T-helper 1 cell (primary cell): ENCODE measurements at regions not wholly inside any gene's neighbourhood (a gene's known extent, or its start where the extent isn't known, plus 50 kb on each side); places are given as distances from the start of the nearest gene placed in this dataset.

Experiments
- DNase-seq, 5 donors: peaks; one replicate each; pipeline ENCODE4 v3.0.0-alpha.2; 2012 to 2020

DNA sequence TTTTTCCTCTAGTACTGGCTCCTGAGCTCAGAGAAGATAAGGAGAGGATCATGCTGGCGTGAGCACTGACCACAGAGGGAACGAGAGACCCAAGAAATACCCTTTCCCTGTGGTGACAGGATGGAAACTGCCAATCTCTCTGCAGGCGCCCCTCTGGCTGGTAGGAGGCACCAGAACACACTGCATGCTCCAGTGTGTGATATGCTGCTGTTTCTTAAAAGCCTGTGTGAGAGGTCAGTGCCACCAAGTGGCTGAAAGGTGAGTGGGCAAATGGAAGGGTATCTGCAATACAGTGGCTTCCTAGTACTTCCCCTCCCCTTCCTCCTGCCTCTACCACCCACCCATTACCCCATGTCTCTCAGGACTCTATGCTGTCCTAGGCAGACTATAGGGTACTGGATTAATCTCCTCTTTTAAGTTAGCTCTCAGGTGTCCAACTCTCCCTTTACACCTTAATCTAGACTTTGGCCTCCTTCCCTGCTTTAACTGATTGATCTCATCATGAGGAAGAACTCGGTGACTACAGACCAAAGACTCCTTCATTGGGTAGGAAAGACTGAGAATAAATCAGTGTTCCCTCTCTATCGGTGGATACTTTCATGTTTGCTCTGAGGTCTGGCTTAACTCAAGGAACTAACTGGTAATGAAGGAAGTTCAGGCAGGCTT lies 283.6 kb downstream of the ADRA2A start:
- DNase-seq: peak in 1 of 5 donors; percentile 6

DNA sequence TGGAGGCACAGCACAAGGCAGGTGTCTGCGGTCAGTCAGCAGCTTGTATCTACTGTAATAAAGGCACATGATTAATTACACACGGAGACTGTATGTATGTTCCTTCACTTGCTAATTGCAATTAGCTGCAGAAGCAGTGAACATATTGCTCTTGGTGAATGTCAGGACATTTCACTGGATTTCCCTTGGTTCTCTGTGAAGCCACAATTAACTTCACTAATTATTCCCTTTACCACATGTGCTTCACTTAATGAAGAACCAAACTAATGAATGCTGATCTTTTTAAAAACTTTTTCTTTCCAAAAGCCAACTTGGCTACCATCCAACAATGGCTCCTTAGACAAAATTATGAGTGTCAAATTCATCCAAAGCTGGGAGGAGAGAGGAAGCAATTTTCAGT lies 290.7 kb downstream of the ADRA2A start:
- no peak for DNase-seq

DNA sequence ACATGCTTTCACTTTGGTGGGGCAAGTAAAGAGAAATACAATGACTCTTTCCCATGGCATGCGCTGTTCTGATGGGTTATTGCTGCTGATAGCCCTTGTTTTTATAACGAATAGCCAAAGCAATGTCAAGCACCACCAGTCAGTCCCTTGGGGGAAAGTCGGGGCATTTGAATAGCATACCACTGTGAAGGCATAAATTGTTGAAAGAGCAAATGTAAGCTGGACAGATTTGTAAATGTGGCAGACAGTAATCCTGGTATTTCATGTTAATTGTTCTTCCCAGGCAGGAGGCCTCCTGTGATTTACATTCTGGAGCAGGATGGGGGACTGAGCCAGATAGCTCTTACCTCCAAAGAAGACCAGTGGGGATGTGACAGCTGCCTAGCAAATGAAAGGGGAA lies 293.3 kb downstream of the ADRA2A start:
- DNase-seq: no peak

DNA sequence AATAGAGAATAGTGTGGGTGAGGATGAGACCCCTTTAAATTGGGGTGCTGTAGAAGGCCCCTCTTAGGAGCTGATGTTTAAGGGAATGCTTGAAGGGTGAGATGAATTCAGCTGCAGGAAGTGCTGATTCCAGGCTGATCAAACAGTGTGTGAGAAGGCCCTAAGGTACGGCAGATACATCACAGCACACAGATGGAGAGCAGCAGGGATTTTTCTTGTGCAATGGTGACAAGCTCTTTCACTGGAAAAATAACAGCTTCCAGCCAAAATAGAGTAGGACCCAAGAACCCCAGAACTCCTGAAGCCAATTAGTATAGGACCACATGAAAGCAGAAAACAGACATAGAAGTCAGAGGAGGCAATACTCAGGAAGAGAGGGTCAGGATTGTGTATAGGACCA lies 296.9 kb downstream of the ADRA2A start:
- no peak for DNase-seq

DNA sequence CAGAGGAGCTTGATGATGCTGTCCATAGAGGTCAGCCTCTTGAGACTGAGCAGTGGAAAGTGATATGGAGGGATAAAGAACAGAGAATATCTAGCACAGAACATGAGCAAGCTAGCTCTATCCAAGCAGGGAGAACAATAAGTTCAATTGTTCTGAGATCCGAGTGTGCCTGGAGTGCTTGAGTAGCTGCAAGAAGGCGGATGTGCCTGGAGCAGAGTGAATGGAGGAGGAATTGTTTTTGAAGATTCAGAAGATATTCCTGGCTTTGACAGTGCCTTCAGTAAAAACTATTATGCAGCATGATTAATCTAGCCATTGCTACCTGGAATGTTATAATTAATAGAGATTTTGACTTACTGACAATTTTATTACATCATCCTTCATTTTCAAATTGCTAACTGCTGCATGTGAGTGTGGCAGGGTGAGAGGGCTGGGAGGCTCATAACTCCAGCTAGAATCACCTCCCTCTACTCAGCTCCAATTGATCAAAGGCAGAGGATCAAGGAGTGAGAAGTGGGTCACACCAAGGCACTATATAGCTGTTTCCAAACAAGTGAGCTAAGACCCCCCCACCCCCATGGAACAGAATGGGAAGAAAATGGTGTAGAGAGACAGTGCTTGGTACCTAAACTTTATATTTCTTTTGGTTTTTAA lies 302.8 kb downstream of the ADRA2A start:
- no peak for DNase-seq

DNA sequence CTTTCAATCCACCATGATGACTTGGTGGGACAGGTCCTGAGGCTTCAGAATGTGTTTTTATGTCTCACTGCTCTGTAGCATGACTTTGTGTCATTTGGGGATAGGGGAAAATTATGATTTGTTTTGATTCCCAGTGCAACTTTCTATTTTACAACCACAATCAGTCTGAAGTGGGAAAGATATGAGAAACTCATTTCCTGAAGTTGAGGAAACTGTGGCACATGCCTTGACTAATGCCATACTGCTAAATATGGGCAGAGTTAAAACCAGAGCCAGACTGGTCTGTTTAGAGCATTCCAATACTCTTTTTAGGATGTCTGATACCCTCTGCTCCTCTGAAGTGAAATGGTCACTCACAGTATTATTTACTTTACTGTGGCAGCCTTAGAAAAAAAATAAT lies 307.7 kb downstream of the ADRA2A start:
- DNase-seq: no peak

DNA sequence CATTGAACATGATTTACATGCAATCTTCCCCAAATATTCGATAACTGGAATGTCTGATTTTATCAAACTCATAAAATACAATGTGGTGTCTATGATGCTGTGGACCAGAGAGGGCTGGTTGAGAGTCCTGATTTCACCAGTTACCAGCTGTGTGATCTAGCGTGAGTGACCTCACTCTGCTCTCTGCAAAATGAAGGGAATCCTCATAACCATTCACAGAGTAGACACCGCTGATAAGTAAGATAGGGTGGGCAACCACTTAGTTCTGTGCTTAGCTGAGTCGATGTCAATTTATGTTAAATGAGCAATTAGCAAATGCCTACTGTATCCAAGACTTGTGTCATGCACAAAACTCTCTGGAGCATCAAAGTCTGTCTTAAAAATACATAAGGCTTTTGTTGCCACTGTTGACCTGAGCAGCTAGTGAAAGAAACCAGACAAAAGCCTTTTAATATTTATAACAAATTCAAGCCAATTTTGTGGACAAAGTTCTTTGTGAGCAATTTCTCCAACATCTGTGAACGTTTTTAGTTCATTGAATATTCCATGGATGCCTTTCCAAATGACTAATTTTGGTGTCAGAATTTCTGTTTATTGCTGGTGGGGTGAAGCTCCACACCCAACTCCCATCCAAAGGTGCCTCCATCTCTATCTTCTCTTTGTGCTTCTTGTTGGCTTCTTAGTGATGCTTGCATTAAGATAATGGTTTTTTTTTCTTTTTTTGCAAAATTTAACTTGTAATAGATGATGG lies 314.2 kb downstream of the ADRA2A start:
- no peak for DNase-seq

DNA sequence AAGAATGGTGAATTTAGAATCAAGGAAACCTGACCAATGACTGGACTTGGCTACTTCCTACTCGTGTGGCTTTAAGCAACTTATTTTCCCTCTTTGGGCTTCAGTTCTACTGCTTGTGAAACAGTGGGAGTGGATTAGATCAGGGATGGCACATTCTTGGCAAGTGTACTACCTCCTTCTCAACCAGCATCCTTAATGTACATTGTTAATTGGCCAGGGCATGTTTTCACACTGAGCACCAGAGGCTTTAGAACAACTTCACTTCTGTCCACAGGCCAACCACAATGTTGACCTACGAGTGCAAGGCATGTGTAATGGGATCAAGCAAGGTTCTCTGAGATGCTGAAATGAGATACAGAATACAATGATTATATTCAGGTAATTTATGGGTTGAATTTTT lies 315.3 kb downstream of the ADRA2A start:
- DNase-seq: no peak

DNA sequence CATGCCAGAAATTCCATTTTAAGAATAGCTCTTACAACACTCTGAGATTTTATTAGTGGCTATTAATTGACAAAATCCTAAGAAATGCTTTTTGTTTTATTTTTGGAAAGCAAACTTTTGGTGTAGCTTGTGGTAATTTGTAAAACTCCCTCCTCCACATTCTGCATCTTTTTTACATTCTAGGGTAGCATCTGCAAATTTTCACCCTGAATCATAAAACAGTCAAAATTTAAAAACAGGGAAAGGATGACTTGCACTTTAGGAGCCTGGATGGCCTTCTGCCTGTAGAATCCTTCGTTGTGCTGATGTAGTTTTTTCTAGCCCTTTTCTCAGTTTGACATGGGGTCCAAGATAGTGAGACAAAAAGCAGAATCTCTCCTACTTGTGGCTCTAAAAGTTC lies 316.1 kb downstream of the ADRA2A start:
- DNase-seq: no peak

DNA sequence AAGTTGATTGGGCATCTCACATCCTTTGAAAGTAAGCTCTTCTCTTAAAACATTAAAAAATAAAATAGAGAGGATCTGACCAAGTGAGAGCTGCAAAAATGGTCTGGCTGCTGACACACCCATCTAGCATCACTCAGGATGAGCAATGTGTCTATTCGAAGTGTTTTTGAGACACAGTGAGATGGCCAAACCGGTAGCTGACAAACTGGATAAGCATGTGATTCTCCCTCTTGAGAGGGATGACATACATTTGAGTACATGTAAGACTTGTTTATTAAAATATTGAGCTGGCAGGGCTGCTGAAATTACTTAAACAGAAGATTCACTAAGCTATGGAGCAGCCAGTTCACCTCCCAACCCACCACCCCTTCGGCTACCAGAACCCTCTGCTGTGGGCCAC lies 333.9 kb downstream of the ADRA2A start:
- DNase-seq: no peak

DNA sequence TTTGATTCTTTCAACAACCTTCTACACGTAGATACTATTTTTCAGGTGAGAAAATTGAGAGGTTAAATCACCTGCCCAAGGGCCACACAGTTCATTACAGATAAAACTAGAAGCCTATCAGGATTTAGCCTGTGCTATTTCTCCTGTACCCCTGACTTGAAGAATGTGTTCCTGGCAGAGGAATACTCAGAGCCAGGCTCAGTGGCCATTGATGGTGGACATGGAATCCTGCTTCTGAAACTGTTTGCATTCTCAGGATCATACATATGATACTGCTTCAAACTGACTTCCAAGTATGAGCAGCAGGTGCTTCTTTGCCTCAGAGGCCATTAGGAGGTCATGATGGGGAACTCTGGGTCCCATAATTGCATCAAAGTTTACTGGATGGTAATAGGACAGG lies 348.6 kb downstream of the ADRA2A start:
- DNase-seq: no peak

DNA sequence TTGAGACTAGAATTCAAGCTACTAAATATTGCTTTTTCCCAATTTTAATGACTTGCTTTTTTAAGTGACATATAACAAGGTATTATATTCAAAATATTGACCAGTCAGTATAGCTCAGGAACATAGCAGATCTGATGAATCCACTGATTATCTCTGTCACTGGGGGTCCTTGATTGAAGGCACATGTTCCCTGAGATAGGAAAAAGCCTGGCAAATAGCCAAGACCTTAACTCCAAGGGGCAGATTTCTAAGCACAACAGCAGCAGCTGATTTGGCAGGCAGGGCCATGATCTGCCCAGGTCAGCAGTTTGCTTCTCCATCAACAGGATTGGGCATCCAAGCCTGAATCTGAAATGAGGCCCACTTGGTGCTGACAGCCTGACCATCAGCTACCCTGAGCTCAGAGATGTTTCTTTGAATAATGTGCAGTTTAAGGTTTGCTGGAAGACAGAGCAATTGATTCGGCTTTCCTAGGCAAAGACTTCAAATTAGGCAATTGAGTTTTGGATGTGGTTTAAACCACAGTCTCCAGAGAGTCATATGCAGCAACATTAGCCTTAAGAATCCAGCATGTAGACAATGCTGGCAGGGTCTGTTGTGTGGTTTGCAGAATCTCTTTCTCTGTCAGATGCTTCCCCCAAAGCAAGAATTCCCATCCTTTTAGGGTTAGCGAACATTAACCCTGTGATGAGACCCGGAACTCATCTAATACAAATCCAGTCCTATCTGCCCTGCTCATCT lies 352.6 kb downstream of the ADRA2A start:
- no peak for DNase-seq

DNA sequence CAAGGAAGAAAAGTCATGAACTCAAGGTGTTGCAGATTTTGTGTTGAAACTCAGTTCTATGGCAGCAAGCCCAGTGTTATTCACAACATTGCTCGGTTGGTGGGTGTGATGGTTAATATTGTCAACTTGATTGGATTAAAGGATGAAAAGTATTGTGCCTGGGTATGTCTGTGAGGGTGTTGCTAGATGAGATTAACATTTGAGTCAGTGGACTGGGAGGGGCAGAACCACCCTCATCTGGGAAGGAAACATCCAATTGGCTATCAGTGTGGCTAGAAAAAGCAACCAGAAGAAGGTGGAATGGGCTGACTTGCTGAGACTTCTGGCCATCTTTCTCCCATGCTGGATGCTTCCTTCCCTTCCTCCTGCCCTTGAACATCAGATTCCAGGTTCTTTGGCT lies 353.2 kb downstream of the ADRA2A start:
- no peak for DNase-seq

DNA sequence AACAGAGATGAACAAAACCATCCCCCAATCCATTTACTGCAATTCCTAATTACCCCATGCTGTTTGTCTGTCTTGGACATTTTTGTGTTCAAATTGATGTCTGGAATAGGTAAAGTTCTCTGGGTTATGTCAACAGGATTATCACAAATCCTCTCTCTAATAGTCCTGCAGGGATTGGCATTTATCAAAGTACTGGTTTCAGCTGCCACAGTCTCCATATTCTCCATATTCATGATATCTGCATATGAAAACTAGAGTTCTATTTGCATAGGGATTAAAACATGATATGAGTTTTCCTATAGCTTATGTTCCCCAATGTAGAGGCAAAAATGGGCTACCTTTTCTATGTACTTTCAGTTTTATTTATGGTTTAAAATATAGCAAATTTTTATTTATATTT lies 355.8 kb downstream of the ADRA2A start:
- no peak for DNase-seq

DNA sequence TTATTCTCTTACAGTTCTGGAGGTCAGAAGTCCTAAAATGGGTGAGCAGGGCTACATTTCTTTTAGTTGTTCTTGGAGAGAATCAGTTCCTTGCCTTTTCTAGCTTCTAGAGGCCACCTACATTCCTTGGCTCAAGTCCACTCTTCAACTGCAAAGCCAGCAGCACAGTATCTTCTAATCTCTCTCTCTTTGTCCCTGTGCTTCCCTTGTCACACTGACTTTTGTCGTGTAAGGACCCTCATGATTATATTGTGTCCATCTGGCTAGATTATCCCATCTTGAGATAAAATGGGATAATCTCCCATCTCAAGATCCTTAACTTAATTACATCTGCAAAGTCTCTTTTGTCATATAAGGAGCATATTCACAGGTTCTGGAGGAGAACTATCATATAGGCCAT lies 359.0 kb downstream of the ADRA2A start:
- DNase-seq: no peak

DNA sequence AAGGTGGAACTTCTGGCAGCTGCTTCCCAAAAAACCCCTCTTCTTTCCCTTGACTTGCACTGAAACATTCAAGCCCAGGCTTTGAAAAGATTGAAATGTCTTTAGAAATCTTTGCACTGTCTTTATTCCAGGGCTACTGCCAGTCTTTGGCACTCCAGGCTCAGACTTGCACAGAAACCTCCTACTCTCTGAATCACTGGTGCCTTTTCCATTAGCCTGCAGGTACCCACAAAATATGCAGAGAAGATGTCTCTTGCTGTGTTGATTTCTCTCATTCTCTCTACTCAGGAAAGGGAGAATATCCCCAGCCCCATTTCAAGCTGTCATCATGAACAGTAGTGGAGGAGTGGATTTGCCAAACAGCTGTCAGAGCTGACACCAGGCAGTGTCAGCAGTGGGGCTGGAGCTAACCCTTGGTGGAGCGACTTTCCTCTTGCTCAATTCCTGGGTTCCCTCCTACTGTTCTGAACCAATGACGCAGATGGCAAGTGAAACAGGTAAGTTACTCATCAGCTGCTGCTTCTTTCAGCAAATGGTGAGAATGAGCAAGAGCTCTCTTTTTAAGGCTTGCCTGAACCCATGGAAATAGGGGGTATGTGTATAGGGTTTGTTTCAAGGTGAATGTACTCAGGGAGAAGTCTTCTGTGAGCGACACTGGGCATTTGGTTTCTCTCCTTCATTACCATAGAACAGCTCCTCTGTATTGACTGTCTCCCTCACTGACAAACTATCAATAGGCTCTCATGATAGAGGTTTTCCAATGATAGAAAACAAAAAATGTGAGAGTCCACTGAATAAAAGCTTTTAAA lies 362.4 kb downstream of the ADRA2A start:
- no peak for DNase-seq

DNA sequence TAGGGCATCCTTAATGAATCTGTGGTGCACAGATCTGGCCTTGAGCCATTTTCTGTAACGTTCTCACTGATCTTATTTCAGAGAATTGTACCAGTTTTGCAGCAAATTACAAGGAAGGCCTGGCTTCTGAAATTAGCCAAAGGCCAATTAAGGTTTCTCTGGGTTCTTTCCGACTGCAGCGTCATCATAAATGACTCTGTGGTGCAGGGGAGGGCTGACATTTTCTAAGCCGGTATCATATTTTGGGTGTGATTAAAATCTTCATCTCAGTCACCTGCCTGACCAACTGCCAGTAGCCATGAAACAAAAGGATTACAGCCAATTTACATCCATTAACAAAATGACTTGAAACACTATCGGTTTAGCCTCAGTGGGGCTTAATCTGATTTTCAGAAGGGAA lies 363.7 kb downstream of the ADRA2A start:
- no peak for DNase-seq

DNA sequence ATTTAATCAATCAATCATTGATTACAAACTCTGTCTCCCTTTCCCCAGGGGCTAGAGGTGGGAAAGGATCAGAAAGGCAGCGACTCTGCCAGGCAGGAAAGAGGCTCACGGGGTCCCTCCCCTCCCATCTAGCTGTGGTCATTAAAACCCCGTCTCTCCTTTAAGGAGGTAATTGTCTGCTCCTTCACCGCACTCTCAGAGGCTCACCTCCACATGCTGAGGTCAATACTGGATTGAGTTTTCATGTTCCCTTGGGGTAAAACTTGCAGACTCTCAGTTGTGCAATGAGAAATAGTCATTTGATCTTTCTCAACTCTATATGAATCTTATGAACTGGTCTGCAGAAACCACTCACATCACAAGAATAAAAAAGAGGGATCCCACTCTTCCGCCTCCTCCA lies 368.8 kb downstream of the ADRA2A start:
- DNase-seq: no peak

DNA sequence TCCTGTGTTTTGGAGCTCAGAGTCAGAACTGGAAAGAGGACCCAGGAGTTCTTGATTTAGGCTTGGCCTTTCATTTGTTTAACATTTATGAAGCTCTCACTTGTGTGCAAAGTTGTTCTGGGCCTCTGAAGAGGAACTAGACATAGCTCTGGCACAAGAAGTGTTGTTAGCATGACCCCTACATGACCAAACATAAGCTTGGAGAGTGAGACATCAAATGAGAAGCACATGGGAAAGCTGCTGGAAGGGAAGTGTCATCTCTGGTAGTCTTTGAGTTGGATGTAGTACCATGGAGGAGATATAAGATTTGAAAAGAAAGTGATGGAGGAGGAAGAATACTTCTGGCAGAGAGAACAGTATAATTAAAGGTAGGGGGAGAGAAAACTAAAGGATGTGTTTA lies 370.1 kb downstream of the ADRA2A start:
- no peak for DNase-seq

DNA sequence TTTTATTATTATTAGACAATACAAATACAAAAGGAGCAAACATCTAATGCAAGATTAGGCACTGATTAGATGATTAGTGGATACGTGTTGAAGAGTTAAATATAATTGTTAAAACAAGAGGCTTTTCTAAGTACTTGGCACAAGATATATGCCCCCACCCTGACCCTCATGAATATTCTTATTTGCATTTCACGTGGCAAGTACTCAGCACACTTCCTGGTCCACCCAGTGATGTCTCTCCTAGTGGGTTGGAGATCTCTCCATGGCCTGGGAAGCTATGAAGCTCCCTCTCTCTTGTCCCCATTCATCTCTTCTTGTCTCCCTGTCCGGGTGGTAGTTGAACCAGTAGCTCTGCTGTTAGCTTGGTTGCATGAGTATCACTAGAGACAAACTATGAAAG lies 375.3 kb downstream of the ADRA2A start:
- no peak for DNase-seq

DNA sequence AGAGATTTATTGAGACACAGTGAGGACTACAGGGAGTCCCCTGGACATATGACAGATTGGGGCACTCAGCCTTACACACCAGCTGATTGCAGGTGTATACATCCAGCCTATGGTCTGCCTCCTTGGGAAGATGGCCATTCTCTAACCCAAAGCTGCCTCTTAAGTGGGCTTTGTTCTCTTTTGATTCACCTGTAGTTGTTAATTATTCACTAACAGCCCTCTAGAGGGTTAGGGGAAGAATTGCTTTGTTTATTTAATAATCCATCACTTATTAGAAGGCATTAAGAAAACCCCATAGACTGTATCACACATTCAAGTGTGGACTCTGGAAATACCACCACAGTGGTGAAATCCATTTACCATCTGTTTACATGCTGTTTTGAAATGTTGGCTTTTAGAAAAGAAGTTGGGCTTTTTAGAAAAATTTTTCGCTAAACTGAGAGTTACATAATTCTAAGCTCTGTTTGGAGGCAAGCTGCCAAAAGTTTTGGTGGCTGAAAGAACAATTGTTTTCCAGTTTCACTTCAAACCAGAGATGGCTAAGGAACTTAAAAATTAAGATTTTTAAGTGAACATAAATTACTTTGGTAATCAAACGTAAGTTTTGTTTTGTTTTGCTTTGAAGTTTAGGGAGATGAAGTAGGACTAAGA lies 379.1 kb downstream of the ADRA2A start:
- no peak for DNase-seq

DNA sequence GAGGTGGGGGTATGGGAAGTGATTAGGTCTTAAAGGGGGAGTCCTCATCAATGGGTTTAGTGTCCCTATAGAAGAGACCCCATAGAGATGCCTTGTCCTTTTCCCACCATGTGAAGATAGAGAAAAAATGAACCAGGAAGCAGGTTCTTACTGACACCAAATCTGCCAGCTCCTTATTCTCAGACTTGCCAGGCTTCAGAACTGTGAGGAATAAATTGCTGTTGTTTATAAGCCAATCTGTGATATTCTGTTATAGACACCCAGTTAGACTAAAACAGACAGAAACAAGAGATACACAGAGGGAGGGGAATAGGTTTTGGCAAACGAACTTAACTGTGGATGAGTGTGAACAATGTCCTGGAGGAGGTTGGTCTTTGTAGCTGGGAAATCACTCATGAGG lies 381.4 kb downstream of the ADRA2A start:
- DNase-seq: no peak
